ENCODE measurements at regions not wholly inside any gene's neighbourhood (a gene's known extent, or its start where the extent isn't known, plus 50 kb on each side); places are given as distances from the start of the nearest gene placed in this dataset.

DNA sequence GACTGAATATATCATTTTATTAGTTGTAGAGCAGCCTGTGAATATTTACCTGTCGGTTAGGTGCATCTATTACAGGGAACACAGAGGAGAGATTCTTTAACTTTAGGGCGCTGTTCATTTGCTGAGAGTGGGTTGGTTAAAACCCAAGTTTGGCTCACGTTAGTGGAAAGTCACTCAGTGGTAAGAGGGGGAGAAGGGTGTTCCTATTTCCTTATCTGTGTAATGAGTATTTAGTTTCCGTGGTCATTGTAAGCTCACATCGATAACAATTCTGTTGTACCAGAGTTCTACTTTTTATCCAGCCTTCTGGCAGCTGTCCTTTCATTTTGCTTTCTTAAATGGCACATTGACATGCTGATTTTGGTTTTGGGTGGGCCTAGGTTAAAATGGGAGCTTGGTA lies 773.2 kb upstream of the ADAMTS5 start:
- H3K4me3 ChIP-seq = no peak overlapping the region
- DNase-seq (ENCODE audit: low spot score) = no peak
- TF ChIP-seq CTCF (IDR thresholded peaks at IDR 0.05) = no peak
- no peak overlapping the region for H3K27ac ChIP-seq

- Histone ChIP-seq H3K4me3 (no peak overlapping the region), H3K27ac (no peak overlapping the region)
- no peak for DNase-seq (ENCODE audit: low spot score)
- no peak for TF ChIP-seq CTCF (IDR thresholded peaks at IDR 0.05)
Observed at GRCh38 chr21:27739187-27739586, 772.3 kb upstream of the ADAMTS5 start.

DNA sequence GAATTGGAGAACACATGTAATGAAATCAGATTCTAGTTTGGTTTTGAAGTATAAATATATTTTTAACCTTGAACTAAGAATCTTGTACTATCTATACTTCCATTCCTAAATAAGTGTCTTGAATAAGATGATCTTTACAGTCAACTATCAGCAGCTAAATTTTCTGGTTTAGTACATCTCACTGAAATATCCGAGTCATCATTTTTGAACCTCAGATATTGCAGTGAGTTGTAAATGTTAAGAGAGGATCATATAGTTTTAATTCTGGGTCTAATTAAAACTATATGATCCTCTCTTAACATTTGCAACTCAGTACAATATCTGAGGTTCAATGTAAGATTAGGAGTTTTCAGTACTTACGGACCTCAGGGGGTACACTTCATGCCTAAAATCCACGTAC lies 768.8 kb upstream of the ADAMTS5 start:
- DNase-seq (ENCODE audit: low spot score) = no peak

GRCh38 chr21:27734146-27734545 lies 767.3 kb upstream of the ADAMTS5 start:
- Histone ChIP-seq H3K27ac (no peak overlapping the region), H3K4me3 (no peak overlapping the region)
- no peak for TF ChIP-seq CTCF (IDR thresholded peaks at IDR 0.05)
- no peak for DNase-seq (ENCODE audit: low spot score)

More for the DNA sequence above, 768.8 kb upstream of the ADAMTS5 start:
- no peak overlapping the region for H3K4me3 ChIP-seq
- TF ChIP-seq CTCF (IDR thresholded peaks at IDR 0.05) = no peak
- H3K27ac ChIP-seq = no peak overlapping the region

GRCh38 chr21:27725916-27726315 lies 759.0 kb upstream of the ADAMTS5 start:
- H3K27ac ChIP-seq = no peak overlapping the region
- no peak overlapping the region for H3K4me3 ChIP-seq
- TF ChIP-seq CTCF (IDR thresholded peaks at IDR 0.05) = no peak
- DNase-seq (ENCODE audit: low spot score) = no peak

- TF ChIP-seq CTCF (IDR thresholded peaks at IDR 0.05) = no peak
- H3K27ac ChIP-seq = no peak overlapping the region
Observed at GRCh38 chr21:27722095-27722494, 755.2 kb upstream of the ADAMTS5 start.

DNA sequence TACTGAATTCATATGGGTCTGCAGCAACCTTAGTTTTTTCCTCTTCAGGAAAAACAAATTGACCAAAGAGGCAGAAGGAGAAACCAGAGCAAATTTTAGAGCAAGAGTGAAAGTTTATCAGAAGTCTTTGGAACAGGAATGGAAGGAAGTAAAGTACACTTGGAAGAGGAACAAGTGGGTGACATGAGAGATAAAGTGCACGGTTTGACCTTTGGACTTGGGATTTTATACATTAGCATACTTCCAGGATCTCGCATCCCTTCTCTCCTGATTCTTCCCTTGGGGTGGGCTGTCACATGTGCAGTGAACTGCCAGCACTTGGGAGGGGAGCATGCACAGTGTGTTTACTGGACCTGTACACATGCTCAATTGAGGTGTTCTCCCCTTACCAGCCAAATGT lies 754.8 kb upstream of the ADAMTS5 start:
- Histone ChIP-seq H3K4me3 (no peak overlapping the region), H3K27ac (no peak overlapping the region)
- DNase-seq (ENCODE audit: low spot score) = no peak
- no peak for TF ChIP-seq CTCF (IDR thresholded peaks at IDR 0.05)

More at GRCh38 chr21:27722095-27722494, 755.2 kb upstream of the ADAMTS5 start:
- no peak for DNase-seq (ENCODE audit: low spot score)
- no peak overlapping the region for H3K4me3 ChIP-seq

Measured in coronary artery (tissue), 2 donors.